ENCODE measurements at regions not wholly inside any gene's neighbourhood (a gene's known extent, or its start where the extent isn't known, plus 50 kb on each side); places are given as distances from the start of the nearest gene placed in this dataset.

DNA sequence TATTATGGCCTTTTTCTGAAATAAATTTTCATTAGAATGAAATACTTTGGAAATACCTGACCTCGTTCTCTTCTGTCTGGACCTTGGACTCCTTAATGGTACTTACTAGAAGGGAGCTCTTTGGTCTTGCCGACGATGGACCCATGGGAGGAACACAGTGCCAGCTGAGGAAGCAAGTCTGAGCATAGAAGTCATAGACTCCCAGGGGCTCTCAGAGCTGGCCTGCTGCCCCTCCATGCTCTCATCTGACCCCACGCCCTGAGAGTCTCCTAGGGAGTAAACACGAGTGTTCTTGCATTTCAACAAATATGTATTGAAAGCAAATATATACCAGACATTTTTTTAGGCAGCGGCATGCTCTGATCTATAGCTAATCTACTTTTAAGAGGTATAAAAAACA, 87.8 kb downstream of the PLEKHG1 start:
- TF ChIP-seq ZNF671 (CRISPR knock-in tag; IDR thresholded peaks at IDR 0.05) (no peak), ZBTB21 (CRISPR knock-in tag; IDR thresholded peaks at IDR 0.05; ENCODE audit: borderline replicate concordance) (no peak), TCF7 (CRISPR knock-in tag; IDR thresholded peaks at IDR 0.05; ENCODE audit: low read depth) (no peak)
- TF ChIP-seq, protein P1, sequence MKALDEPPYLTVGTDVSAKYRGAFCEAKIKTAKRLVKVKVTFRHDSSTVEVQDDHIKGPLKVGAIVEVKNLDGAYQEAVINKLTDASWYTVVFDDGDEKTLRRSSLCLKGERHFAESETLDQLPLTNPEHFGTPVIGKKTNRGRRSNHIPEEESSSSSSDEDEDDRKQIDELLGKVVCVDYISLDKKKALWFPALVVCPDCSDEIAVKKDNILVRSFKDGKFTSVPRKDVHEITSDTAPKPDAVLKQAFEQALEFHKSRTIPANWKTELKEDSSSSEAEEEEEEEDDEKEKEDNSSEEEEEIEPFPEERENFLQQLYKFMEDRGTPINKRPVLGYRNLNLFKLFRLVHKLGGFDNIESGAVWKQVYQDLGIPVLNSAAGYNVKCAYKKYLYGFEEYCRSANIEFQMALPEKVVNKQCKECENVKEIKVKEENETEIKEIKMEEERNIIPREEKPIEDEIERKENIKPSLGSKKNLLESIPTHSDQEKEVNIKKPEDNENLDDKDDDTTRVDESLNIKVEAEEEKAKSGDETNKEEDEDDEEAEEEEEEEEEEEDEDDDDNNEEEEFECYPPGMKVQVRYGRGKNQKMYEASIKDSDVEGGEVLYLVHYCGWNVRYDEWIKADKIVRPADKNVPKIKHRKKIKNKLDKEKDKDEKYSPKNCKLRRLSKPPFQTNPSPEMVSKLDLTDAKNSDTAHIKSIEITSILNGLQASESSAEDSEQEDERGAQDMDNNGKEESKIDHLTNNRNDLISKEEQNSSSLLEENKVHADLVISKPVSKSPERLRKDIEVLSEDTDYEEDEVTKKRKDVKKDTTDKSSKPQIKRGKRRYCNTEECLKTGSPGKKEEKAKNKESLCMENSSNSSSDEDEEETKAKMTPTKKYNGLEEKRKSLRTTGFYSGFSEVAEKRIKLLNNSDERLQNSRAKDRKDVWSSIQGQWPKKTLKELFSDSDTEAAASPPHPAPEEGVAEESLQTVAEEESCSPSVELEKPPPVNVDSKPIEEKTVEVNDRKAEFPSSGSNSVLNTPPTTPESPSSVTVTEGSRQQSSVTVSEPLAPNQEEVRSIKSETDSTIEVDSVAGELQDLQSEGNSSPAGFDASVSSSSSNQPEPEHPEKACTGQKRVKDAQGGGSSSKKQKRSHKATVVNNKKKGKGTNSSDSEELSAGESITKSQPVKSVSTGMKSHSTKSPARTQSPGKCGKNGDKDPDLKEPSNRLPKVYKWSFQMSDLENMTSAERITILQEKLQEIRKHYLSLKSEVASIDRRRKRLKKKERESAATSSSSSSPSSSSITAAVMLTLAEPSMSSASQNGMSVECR (CRISPR knock-in tag; IDR thresholded peaks at IDR 0.05; ENCODE audit: borderline replicate concordance), result no peak
- POLR2A ChIA-PET, result no interaction called here
- H3K4me1 Mint-ChIP-seq, result 0 out of 2 replicates have a peak, but pooled peaks cover 3% of the 10 kb centered on the region
- no peaks in the 10 kb centered on the region for H3K27me3 Mint-ChIP-seq (ENCODE audit: low read depth)
- no peak for ATAC-seq
- H3K36me3 Mint-ChIP-seq, result no peaks in the 10 kb centered on the region
- no peak overlapping the region for H3K4me3 Mint-ChIP-seq
- H3K27ac Mint-ChIP-seq, result no peak overlapping the region
- no peak for DNase-seq (ENCODE audit: low spot score)
- peaks cover 6% of the 10 kb centered on the region for H3K9me3 Mint-ChIP-seq
- CTCF ChIA-PET, result interaction anchor here (2.0 kb wide), 1 partner anchor 269 kb away, joined by 21 read pairs; no protein-coding TSS in a partner anchor

DNA sequence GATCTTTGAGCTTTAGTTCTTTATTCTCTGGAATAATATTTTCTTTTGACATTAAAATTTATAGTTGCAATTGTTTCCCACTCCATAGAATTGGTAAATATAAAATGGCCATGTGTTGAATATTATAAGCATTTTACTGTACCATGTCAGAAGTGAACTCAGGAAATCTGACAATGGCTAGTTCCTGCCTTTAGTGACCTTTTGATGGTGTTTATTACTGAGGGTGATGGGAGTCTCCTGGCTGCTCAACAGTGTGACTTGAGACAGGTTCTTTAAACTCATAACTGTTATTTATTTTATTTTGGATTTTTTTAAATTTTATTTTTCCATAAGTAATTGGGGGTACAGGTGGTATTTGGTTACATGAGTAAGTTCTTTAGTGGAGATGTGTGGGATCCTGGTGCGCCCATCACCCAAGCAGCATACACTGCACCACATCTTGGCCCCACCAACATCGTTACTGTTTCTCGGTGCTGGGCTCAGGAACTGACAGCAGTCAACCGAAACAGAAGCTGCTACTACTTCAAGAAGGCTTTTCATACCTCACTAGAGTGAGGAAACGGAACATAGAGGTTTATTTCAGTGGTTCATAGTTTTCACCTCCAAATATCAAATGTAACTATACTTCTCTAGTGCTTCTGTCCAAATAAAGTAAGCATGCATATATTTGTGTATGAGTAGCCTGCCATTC, 90.4 kb downstream of the PLEKHG1 start:
- no peak for ATAC-seq
- Mint-ChIP-seq H3K36me3 (no peaks in the 10 kb centered on the region), H3K27me3 (ENCODE audit: low read depth) (no peaks in the 10 kb centered on the region), H3K9me3 (peaks cover 6% of the 10 kb centered on the region), H3K4me1 (0 out of 2 replicates have a peak, but pooled peaks cover 3% of the 10 kb centered on the region), H3K27ac (no peak overlapping the region; the same call in 1 of the 2 replicates), H3K4me3 (no peak overlapping the region)
- POLR2A ChIA-PET, result no interaction called here
- CTCF ChIA-PET, result interaction anchor here (1.1 kb wide), 1 partner anchor 128 kb away, joined by 3 read pairs; no protein-coding TSS in a partner anchor
- no peak for DNase-seq (ENCODE audit: low spot score)
- TF ChIP-seq, protein P2, sequence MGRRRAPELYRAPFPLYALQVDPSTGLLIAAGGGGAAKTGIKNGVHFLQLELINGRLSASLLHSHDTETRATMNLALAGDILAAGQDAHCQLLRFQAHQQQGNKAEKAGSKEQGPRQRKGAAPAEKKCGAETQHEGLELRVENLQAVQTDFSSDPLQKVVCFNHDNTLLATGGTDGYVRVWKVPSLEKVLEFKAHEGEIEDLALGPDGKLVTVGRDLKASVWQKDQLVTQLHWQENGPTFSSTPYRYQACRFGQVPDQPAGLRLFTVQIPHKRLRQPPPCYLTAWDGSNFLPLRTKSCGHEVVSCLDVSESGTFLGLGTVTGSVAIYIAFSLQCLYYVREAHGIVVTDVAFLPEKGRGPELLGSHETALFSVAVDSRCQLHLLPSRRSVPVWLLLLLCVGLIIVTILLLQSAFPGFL (CRISPR knock-in tag; IDR thresholded peaks at IDR 0.05; ENCODE audit: borderline replicate concordance), result no peak
- no peak for TF ChIP-seq JUN (CRISPR knock-in tag; IDR thresholded peaks at IDR 0.05)
- TF ChIP-seq MYBL2 (CRISPR knock-in tag; IDR thresholded peaks at IDR 0.05), result no peak
- TF ChIP-seq TEAD4 (CRISPR knock-in tag; IDR thresholded peaks at IDR 0.05), result no peak
- TF ChIP-seq PRRX2 (CRISPR knock-in tag; IDR thresholded peaks at IDR 0.05), result no peak
- no peak for TF ChIP-seq SP1 (CRISPR knock-in tag; conservative IDR thresholded peaks at IDR 0.05)
- TF ChIP-seq, protein P3, sequence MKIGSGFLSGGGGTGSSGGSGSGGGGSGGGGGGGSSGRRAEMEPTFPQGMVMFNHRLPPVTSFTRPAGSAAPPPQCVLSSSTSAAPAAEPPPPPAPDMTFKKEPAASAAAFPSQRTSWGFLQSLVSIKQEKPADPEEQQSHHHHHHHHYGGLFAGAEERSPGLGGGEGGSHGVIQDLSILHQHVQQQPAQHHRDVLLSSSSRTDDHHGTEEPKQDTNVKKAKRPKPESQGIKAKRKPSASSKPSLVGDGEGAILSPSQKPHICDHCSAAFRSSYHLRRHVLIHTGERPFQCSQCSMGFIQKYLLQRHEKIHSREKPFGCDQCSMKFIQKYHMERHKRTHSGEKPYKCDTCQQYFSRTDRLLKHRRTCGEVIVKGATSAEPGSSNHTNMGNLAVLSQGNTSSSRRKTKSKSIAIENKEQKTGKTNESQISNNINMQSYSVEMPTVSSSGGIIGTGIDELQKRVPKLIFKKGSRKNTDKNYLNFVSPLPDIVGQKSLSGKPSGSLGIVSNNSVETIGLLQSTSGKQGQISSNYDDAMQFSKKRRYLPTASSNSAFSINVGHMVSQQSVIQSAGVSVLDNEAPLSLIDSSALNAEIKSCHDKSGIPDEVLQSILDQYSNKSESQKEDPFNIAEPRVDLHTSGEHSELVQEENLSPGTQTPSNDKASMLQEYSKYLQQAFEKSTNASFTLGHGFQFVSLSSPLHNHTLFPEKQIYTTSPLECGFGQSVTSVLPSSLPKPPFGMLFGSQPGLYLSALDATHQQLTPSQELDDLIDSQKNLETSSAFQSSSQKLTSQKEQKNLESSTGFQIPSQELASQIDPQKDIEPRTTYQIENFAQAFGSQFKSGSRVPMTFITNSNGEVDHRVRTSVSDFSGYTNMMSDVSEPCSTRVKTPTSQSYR (CRISPR knock-in tag; IDR thresholded peaks at IDR 0.05), result no peak
- no peak for TF ChIP-seq SMAD4 (CRISPR knock-in tag; IDR thresholded peaks at IDR 0.05)
- TF ChIP-seq TP53 (CRISPR knock-in tag; IDR thresholded peaks at IDR 0.05), result no peak
- TF ChIP-seq, protein P4, sequence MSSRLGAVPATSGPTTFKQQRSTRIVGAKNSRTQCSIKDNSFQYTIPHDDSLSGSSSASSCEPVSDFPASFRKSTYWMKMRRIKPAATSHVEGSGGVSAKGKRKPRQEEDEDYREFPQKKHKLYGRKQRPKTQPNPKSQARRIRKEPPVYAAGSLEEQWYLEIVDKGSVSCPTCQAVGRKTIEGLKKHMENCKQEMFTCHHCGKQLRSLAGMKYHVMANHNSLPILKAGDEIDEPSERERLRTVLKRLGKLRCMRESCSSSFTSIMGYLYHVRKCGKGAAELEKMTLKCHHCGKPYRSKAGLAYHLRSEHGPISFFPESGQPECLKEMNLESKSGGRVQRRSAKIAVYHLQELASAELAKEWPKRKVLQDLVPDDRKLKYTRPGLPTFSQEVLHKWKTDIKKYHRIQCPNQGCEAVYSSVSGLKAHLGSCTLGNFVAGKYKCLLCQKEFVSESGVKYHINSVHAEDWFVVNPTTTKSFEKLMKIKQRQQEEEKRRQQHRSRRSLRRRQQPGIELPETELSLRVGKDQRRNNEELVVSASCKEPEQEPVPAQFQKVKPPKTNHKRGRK (CRISPR knock-in tag; IDR thresholded peaks at IDR 0.05; ENCODE audit: borderline replicate concordance), result no peak
- TF ChIP-seq, protein P5, sequence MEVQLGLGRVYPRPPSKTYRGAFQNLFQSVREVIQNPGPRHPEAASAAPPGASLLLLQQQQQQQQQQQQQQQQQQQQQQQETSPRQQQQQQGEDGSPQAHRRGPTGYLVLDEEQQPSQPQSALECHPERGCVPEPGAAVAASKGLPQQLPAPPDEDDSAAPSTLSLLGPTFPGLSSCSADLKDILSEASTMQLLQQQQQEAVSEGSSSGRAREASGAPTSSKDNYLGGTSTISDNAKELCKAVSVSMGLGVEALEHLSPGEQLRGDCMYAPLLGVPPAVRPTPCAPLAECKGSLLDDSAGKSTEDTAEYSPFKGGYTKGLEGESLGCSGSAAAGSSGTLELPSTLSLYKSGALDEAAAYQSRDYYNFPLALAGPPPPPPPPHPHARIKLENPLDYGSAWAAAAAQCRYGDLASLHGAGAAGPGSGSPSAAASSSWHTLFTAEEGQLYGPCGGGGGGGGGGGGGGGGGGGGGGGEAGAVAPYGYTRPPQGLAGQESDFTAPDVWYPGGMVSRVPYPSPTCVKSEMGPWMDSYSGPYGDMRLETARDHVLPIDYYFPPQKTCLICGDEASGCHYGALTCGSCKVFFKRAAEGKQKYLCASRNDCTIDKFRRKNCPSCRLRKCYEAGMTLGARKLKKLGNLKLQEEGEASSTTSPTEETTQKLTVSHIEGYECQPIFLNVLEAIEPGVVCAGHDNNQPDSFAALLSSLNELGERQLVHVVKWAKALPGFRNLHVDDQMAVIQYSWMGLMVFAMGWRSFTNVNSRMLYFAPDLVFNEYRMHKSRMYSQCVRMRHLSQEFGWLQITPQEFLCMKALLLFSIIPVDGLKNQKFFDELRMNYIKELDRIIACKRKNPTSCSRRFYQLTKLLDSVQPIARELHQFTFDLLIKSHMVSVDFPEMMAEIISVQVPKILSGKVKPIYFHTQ (CRISPR knock-in tag; IDR thresholded peaks at IDR 0.05), result no peak
- TF ChIP-seq ZNF219 (CRISPR knock-in tag; IDR thresholded peaks at IDR 0.05; ENCODE audit: borderline replicate concordance), result no peak
- TF ChIP-seq, protein P6, sequence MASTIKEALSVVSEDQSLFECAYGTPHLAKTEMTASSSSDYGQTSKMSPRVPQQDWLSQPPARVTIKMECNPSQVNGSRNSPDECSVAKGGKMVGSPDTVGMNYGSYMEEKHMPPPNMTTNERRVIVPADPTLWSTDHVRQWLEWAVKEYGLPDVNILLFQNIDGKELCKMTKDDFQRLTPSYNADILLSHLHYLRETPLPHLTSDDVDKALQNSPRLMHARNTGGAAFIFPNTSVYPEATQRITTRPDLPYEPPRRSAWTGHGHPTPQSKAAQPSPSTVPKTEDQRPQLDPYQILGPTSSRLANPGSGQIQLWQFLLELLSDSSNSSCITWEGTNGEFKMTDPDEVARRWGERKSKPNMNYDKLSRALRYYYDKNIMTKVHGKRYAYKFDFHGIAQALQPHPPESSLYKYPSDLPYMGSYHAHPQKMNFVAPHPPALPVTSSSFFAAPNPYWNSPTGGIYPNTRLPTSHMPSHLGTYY (CRISPR knock-in tag; IDR thresholded peaks at IDR 0.05), result no peak
- TF ChIP-seq ETV6 (CRISPR knock-in tag; IDR thresholded peaks at IDR 0.05), result no peak
- TF ChIP-seq, protein P7, sequence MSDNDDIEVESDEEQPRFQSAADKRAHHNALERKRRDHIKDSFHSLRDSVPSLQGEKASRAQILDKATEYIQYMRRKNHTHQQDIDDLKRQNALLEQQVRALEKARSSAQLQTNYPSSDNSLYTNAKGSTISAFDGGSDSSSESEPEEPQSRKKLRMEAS (CRISPR knock-in tag; IDR thresholded peaks at IDR 0.05), result no peak
- TF ChIP-seq CBFB (CRISPR knock-in tag; IDR thresholded peaks at IDR 0.05; ENCODE audit: low read depth), result no peak
